HG03025 (cell line): ENCODE measurements at regions not wholly inside any gene's neighbourhood (a gene's known extent, or its start where the extent isn't known, plus 50 kb on each side); places are given as distances from the start of the nearest gene placed in this dataset.

Source experiments
- ATAC-seq: cut with Tn5 transposase; IDR thresholded peaks from one replicate; pipeline ENCODE4 v1.9.1; 2021; ENCODE audit warnings: mild to moderate bottlenecking, moderate library complexity; ENCODE audit not compliant: unreplicated experiment, low FRiP score

GRCh38 chrX:110863883-110864282 lies 68.3 kb upstream of the CHRDL1 start:
- ATAC-seq, result peak; percentile 96

- ATAC-seq, result no peak
Measured at GRCh38 chrX:110858565-110858964, 62.9 kb upstream of the CHRDL1 start.

GRCh38 chrX:110853610-110854009 lies 58.0 kb upstream of the CHRDL1 start:
- no peak for ATAC-seq

- no peak for ATAC-seq
Measured at GRCh38 chrX:110852180-110852579, 56.6 kb upstream of the CHRDL1 start.

- ATAC-seq, result no peak
Measured at GRCh38 chrX:110851780-110852179, 56.2 kb upstream of the CHRDL1 start.

GRCh38 chrX:110847334-110847733 lies 51.7 kb upstream of the CHRDL1 start:
- ATAC-seq, result peak; percentile 60

GRCh38 chrX:110846071-110846470 lies 50.5 kb upstream of the CHRDL1 start:
- no peak for ATAC-seq
